ENCODE measurements at regions not wholly inside any gene's neighbourhood (a gene's known extent, or its start where the extent isn't known, plus 50 kb on each side); places are given as distances from the start of the nearest gene placed in this dataset.
"Not testable (repeated sequence)": the region's sequence is repeated elsewhere in the genome, so short reads cannot be mapped to it uniquely, and the experiment has no call there.

GRCh38 chr5:143933451-143933850 lies 121.5 kb downstream of the HMHB1 start:
- no peak for DNase-seq (ENCODE audit: extremely low read depth in 1 of 11, low read depth in 9 of 11, low spot score in 4 of 11)

GRCh38 chr5:143934821-143935220 lies 122.9 kb downstream of the HMHB1 start:
- DNase-seq (ENCODE audit: extremely low read depth in 1 of 11, low read depth in 9 of 11, low spot score in 4 of 11), result no peak

DNA sequence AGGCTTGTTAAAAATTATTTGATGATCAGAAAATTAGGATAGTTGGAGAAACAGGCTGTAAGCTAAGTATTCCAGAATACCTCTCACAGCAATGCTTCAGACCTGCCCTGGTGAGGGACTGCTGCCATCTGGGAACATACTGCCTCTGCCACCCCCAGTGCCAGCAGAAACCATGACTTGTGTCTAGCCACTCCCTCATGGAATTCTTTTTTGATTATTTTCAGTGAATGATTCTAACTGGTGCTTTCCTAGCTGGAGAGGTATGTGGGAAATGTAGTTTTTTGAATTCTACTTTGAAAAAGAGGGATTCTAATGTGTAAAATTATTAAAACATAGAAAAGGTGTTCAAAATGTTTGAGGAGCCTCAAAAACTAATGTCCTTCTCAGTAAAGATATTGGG lies 126.3 kb downstream of the HMHB1 start:
- no peak for DNase-seq (ENCODE audit: extremely low read depth in 1 of 11, low read depth in 9 of 11, low spot score in 4 of 11)

DNA sequence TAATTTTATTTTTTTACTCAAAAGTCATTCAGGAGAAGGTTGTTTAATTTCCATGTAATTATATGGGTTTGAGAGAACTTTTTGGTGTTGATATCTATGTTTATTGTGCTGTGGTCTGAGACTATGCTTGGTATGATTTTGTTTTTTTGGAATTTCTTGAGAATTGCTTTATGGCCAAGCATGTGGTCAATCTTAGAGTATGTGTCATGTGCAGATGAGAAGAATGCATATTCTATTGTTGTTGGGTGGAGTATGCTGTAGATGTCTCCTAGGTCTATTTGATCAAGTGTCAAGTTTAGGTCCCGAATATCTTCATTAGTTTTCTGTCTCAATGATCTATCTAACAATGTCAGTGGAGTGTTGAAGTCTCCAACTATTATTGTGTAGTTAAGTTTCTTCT lies 134.9 kb downstream of the HMHB1 start:
- no peak for DNase-seq (ENCODE audit: extremely low read depth in 1 of 11, low read depth in 9 of 11, low spot score in 4 of 11)

- no peak for DNase-seq (ENCODE audit: extremely low read depth in 1 of 11, low read depth in 9 of 11, low spot score in 4 of 11)
These were observed 135.4 kb downstream of the HMHB1 start for GRCh38 chr5:143947313-143947712.

DNA sequence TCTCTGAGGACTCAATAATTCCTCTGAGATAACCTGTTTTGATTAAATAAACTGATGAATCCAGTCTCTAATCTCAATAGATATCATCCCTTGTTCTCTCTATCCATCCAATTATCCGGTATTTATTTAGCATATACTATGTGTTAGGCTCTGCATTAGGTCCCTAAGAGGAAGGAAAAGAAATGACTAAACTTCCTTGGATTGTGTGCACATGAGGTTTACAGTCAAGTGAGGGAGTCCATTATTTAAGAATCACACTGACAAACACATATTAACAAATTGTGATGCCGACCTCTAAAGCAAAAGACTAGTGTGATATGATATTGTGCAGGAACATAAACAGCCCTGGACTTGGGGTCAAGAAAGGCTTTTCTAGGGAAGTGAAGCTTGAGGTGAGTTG lies 140.8 kb downstream of the HMHB1 start:
- no peak for DNase-seq (ENCODE audit: extremely low read depth in 1 of 11, low read depth in 9 of 11, low spot score in 4 of 11)

GRCh38 chr5:143953851-143954250 lies 141.9 kb downstream of the HMHB1 start:
- no peak for DNase-seq (ENCODE audit: extremely low read depth in 1 of 11, low read depth in 9 of 11, low spot score in 4 of 11)

GRCh38 chr5:143955141-143955540 lies 143.2 kb downstream of the HMHB1 start:
- DNase-seq (ENCODE audit: extremely low read depth in 1 of 11, low read depth in 9 of 11, low spot score in 4 of 11), result peak in 4 of 11 donors; percentile 5 to 14 (median 10)

DNA sequence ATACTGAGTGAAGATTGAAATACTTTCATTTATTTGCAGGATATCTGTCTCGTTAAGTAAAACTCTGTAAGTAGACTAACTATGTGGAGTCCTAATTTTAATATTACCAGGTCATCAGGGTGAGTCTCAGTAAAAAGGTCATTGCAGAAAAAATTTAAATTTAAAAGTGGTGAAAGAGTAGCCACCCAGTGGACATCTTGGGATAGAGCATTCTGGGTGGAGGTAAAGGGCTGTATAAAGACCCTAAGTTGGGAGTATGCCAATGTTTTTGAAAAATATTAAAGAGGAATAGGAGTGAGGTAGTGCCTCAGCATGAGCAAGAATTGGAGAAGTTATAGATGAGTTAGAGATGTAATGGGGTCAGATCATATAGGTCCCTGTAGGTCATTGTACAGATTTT lies 145.5 kb downstream of the HMHB1 start:
- no peak for DNase-seq (ENCODE audit: extremely low read depth in 1 of 11, low read depth in 9 of 11, low spot score in 4 of 11)

- no peak for DNase-seq (ENCODE audit: extremely low read depth in 1 of 11, low read depth in 9 of 11, low spot score in 4 of 11)
These were observed 150.2 kb downstream of the HMHB1 start for GRCh38 chr5:143962201-143962600.

GRCh38 chr5:143964919-143965318 lies 153.0 kb downstream of the HMHB1 start:
- no peak for DNase-seq (ENCODE audit: extremely low read depth in 1 of 11, low read depth in 9 of 11, low spot score in 4 of 11)

DNA sequence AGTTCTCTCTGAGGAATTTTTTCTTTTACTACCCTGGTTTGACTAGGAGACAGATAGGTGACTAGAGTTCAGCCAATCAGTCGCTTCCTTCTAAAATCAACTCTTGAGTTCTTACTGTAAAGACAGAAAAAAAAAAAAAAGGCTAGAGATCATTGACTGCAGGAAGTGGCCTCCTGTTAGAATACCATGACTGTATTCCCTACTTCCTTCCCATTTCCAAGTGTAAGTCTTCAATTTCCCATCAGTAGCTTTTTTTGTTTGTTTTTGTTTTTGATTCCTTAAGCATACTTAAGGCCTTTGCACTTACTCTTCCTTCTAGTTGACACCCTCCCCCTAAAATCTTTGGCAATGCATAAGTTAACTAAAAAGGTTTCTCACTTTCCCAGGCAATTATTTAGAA lies 154.3 kb downstream of the HMHB1 start:
- DNase-seq (ENCODE audit: extremely low read depth in 1 of 11, low read depth in 9 of 11, low spot score in 4 of 11), result no peak

GRCh38 chr5:143968071-143968878 lies 156.3 kb downstream of the HMHB1 start:
- DNase-seq (ENCODE audit: extremely low read depth in 1 of 11, low read depth in 9 of 11, low spot score in 4 of 11), result peak in 4 of 11 donors; percentile 10 to 33 (median 14)

DNA sequence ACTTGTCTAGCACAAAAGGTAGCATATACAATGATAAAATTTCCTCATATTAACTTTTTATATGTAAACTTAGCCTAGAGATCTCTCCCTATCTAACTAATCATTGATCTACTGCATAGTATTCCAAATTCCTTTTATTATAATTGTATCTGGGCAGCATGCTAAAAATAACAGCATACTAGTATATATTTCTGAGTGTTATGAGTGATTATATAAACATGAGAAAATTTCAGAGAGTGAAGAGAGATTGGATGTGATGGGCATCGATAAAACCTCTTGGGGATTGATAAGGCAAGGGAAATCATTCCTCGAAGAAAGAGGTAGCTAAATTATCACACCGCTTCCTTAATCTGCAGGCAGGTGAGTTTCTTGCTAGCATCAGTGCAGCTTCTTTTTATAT lies 158.2 kb downstream of the HMHB1 start:
- no peak for DNase-seq (ENCODE audit: extremely low read depth in 1 of 11, low read depth in 9 of 11, low spot score in 4 of 11)

DNA sequence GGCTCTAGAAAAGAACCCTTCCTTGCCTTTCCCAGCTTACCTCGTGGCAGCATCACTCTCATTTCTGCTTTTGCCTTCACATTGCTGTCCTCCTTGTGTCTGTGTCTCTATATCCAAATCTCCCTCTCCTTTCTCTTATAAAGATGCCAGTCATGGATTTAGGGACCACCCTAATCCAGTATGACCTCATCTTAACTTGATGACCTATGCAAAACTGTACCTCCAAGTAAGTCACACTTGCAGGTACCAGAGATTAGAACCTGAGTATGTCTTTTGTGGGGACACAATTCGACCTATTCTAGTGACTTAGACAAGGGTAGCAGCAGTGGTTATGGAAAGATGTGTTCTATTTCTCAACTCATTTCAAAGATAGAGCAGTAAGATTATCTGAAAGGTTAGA lies 160.1 kb downstream of the HMHB1 start:
- no peak for DNase-seq (ENCODE audit: extremely low read depth in 1 of 11, low read depth in 9 of 11, low spot score in 4 of 11)

- DNase-seq (ENCODE audit: extremely low read depth in 1 of 11, low read depth in 9 of 11, low spot score in 4 of 11), result no peak
These were observed 164.1 kb downstream of the HMHB1 start for GRCh38 chr5:143976055-143976454.

DNA sequence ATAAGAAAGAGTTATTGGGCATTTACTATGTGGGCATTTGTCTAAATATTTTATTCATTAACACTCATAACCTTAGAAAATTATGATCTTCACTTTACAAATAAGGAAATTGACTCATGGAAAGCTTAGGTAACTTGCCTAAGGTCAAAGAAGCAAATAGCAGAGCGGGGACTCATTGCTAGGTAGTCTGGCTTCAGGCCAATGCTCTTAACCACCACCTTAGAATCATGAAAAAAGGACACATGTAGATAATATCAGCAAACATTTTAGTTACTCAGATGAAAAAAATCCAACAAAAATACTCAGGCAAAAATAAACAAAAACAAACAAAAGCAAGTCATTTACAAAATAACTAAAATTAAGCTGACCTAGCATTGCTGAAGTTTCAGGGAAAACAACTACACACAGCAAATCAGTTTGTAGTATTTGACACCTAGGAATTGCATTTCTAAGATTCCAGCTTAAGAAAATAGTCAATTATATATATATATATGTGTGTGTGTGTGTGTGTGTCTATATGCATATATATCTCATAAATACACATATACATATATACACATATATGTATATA lies 166.0 kb downstream of the HMHB1 start:
- DNase-seq (ENCODE audit: extremely low read depth in 1 of 11, low read depth in 9 of 11, low spot score in 4 of 11), result no peak

GRCh38 chr5:143979044-143979690 lies 167.2 kb downstream of the HMHB1 start:
- DNase-seq (ENCODE audit: extremely low read depth in 1 of 11, low read depth in 9 of 11, low spot score in 4 of 11), result no peak

- no peak for DNase-seq (ENCODE audit: extremely low read depth in 1 of 11, low read depth in 9 of 11, low spot score in 4 of 11)
These were observed 168.5 kb downstream of the HMHB1 start for GRCh38 chr5:143980506-143980905.

DNA sequence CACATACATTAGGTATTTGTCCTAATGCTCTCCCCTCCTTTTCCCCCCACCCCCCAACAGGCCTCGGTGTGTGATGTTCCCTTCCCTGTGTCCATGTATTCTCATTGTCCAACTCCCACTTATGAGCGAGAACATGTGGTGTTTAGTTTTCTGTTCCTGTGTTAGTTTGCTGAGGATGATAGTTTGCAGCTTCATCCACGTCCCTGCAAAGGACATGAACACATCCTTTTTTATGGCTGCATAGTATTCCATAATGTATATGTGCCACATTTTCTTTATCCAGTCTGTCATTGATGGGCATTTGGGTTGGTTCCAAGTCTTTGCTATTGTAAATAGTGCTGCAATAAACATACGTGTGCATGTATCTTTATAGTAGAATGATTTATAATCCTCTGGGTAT lies 171.0 kb downstream of the HMHB1 start:
- DNase-seq (ENCODE audit: extremely low read depth in 1 of 11, low read depth in 9 of 11, low spot score in 4 of 11), result not testable (repeated sequence)

Measured in renal cortex interstitium (tissue), 11 donors.